Stomach (tissue), 8 donors: ENCODE measurements at regions not wholly inside any gene's neighbourhood (a gene's known extent, or its start where the extent isn't known, plus 50 kb on each side); places are given as distances from the start of the nearest gene placed in this dataset.

Experiments
- DNase-seq, 2 donors: peaks; one replicate each; pipeline versions ENCODE4 v3.0.0 to v3.0.0-alpha.2; 2013 to 2019
- H3K27ac ChIP-seq, 5 donors: fragments of 200-600 bp in 4 of 5; sonication (generic) in 4 of 5; one replicate each; pipeline ENCODE4 v1.5.1; 2013 to 2019; ENCODE audit warnings: mild to moderate bottlenecking in 1 of 5, moderate library complexity in 1 of 5
- H3K27me3 ChIP-seq, 3 donors: fragments of 200-600 bp; sonication (generic); one replicate each; pipeline ENCODE4 v1.5.1; 2017 to 2019; ENCODE audit warnings: mixed run types in 1 of 3
- H3K36me3 ChIP-seq, 4 donors: fragments of 200-600 bp; sonication (generic); 1 replicate in 3 of 4; 2 replicates in 1 of 4; pipeline ENCODE4 v1.5.1; 2016 to 2019
- H3K4me1 ChIP-seq, 4 donors: fragments of 200-600 bp; sonication (generic); one replicate each; pipeline ENCODE4 v1.5.1; 2016 to 2019
- H3K4me3 ChIP-seq, 4 donors: fragments of 200-600 bp; sonication (generic) in 3 of 4; one replicate each; pipeline ENCODE4 v1.5.1; 2016 to 2019; ENCODE audit warnings: mild to moderate bottlenecking in 1 of 4
- H3K9me3 ChIP-seq, 4 donors: fragments of 200-600 bp; sonication (generic); one replicate each; pipeline ENCODE4 v1.5.1; 2016 to 2019
- EP300 ChIP-seq: sonication (generic); formaldehyde crosslinking; IDR thresholded peaks from one replicate; pipeline ENCODE4 v1.6.1; 2017; ENCODE audit warnings: antibody characterized with exemption
- POLR2A ChIP-seq, 4 donors: fragments of 450-650 bp; IDR thresholded peaks; one replicate each; pipeline ENCODE4 v1.6.1; 2016; ENCODE audit warnings: antibody characterized with exemption in 4 of 4, control low read depth in 2 of 4, mild to moderate bottlenecking in 1 of 4, moderate library complexity in 1 of 4
- POLR2AphosphoS5 ChIP-seq, 3 donors: sonication (generic); formaldehyde crosslinking; IDR thresholded peaks; one replicate each; pipeline ENCODE4 v1.6.1; 2016; ENCODE audit warnings: antibody characterized with exemption in 3 of 3
- WGBS, 5 donors: extraction: QIAGEN DNeasy Blood & Tissue Kit in 3 of 5; methylation state at CpG; one replicate each; pipeline versions ENCODE4 v1.1.5 to v1.1.7; 2013 to 2018; 5-methylcytosine and 5-hydroxymethylcytosine counted together
- intact Hi-C: fragments of 100-400 bp; cut with DNase I; formaldehyde crosslinking; loops from one replicate; pipeline ENCODE4 v1.15.1; 2023; ENCODE audit warnings: low total_unique reads
- TF ChIP-seq, protein P1 (sequence below), 7 experiments: fragments of 450-650 bp in 4 of 7; fragments of 200-600 bp in 3 of 7; sonication (generic) in 3 of 7; IDR thresholded peaks; one replicate each; pipeline ENCODE4 v1.5.1; 2016 to 2019; ENCODE audit warnings: antibody characterized with exemption in 7 of 7, control low read depth in 2 of 7, mild to moderate bottlenecking in 1 of 7
- donor health status: healthy with polysubstance abuse.
- donor health status: Bipolar disorder and iron deficiency.
- donor health status: healthy.

DNA sequence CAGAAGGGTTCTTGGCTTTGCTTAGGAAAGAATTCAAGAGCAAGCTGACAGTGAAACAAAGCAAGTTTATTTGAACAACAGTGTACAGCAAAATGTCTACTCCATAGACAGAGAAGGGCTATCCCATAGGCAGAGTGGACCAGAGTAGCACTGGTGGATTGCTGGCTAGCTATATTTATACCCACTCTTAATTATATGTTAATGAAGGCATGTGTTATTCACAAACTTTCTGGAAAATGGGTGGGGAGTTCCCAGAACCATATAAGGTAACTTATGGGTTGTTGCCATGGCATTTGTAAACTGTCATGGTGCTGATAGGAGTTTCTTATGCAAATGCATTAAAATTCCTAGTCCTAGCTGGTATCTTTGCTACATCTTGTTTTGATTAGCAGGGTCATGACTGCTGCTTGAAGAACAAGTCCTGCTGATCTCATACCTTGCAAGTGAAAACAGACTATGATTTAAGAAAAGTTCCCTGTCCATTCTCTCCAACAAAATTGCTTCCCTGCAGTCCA is 330.5 kb downstream of the BUD13 start:
- H3K36me3 ChIP-seq = no peaks in the 10 kb centered on the region
- H3K4me1 ChIP-seq = peaks cover 0 to 5% (median 2%) of the 10 kb centered on the region in 4 donors
- intact Hi-C loops = no loop called here
- H3K27me3 ChIP-seq = peaks cover 0 to 19% (median 0%) of the 10 kb centered on the region in 3 donors
- H3K4me3 ChIP-seq = no peak overlapping the region
- DNase-seq = no peak
- no peak overlapping the region for H3K27ac ChIP-seq
- H3K9me3 ChIP-seq = peaks cover 0 to 26% (median 10%) of the 10 kb centered on the region in 4 donors
- no peak for TF ChIP-seq POLR2AphosphoS5 (IDR thresholded peaks at IDR 0.05)
- TF ChIP-seq, protein P1, sequence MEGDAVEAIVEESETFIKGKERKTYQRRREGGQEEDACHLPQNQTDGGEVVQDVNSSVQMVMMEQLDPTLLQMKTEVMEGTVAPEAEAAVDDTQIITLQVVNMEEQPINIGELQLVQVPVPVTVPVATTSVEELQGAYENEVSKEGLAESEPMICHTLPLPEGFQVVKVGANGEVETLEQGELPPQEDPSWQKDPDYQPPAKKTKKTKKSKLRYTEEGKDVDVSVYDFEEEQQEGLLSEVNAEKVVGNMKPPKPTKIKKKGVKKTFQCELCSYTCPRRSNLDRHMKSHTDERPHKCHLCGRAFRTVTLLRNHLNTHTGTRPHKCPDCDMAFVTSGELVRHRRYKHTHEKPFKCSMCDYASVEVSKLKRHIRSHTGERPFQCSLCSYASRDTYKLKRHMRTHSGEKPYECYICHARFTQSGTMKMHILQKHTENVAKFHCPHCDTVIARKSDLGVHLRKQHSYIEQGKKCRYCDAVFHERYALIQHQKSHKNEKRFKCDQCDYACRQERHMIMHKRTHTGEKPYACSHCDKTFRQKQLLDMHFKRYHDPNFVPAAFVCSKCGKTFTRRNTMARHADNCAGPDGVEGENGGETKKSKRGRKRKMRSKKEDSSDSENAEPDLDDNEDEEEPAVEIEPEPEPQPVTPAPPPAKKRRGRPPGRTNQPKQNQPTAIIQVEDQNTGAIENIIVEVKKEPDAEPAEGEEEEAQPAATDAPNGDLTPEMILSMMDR (IDR thresholded peaks at IDR 0.05) = no peak
- no peak for TF ChIP-seq EP300
- TF ChIP-seq POLR2A (IDR thresholded peaks at IDR 0.05) = no peak

- intact Hi-C loops = no loop called here
Measured at GRCh38 chr11:116439361-116439677, 333.5 kb downstream of the BUD13 start.

GRCh38 chr11:116438651-116439360 is 334.0 kb downstream of the BUD13 start:
- no peaks in the 10 kb centered on the region for H3K4me1 ChIP-seq
- H3K27ac ChIP-seq = no peak overlapping the region
- H3K36me3 ChIP-seq = no peaks in the 10 kb centered on the region
- DNase-seq = no peak
- TF ChIP-seq, protein P1 (IDR thresholded peaks at IDR 0.05) = no peak
- no peak for TF ChIP-seq POLR2AphosphoS5 (IDR thresholded peaks at IDR 0.05)
- no peak for TF ChIP-seq POLR2A (IDR thresholded peaks at IDR 0.05)
- no peak for TF ChIP-seq EP300
- WGBS, 5 donors = 72 to 79% (median 74%) methylated on average over 6 of the region's 6 CpGs
- intact Hi-C loops = no loop called here
- H3K27me3 ChIP-seq = peaks cover 0 to 21% (median 0%) of the 10 kb centered on the region in 3 donors
- H3K4me3 ChIP-seq = no peak overlapping the region
- peaks cover 0 to 26% (median 10%) of the 10 kb centered on the region in 4 donors for H3K9me3 ChIP-seq

More at GRCh38 chr11:116439361-116439677, 333.5 kb downstream of the BUD13 start:
- Histone ChIP-seq H3K4me1 (no peaks in the 10 kb centered on the region), H3K27me3 (peaks cover 0 to 23% (median 0%) of the 10 kb centered on the region in 3 donors), H3K4me3 (no peak overlapping the region), H3K9me3 (peaks cover 0 to 26% (median 10%) of the 10 kb centered on the region in 4 donors), H3K36me3 (no peaks in the 10 kb centered on the region), H3K27ac (no peak overlapping the region)
- TF ChIP-seq EP300 (no peak), POLR2AphosphoS5 (IDR thresholded peaks at IDR 0.05) (no peak), POLR2A (IDR thresholded peaks at IDR 0.05) (no peak)
- TF ChIP-seq, protein P1 (IDR thresholded peaks at IDR 0.05) = no peak
- DNase-seq = peak in 1 of 2 donors; percentile 48

DNA sequence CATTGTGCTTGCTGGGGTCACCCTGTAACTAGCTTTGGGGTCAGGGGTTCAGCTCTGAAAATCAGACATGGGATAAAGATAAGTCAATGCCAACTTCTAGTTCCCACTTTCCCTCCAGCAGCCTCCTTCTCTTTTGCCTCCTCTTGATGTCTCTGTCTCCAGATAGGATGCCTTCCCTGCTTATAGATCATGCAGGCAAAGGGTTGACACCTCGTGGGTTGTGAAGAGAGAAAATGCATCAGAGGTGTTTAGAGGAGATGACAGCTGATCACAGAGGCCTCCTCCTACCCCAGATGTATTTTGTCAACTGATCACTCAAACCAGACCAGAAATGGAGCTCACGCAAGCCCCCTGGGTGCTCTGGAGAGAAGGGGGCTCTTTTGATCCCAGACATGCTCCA is 337.8 kb downstream of the BUD13 start:
- no peak for DNase-seq
- intact Hi-C loops = no loop called here
- Histone ChIP-seq H3K27me3 (peaks cover 0 to 29% (median 0%) of the 10 kb centered on the region in 3 donors), H3K27ac (no peak overlapping the region), H3K36me3 (no peaks in the 10 kb centered on the region), H3K4me1 (no peaks in the 10 kb centered on the region), H3K9me3 (peaks cover 0 to 4% (median 0%) of the 10 kb centered on the region in 4 donors), H3K4me3 (no peak overlapping the region)
- TF ChIP-seq POLR2A (IDR thresholded peaks at IDR 0.05) (no peak), POLR2AphosphoS5 (IDR thresholded peaks at IDR 0.05) (no peak), EP300 (no peak)
- TF ChIP-seq, protein P1 (IDR thresholded peaks at IDR 0.05) = no peak
- WGBS, 5 donors = 43 to 66% (median 50%) methylated on average over 2 of the region's 2 CpGs
